Naive B cell (primary cell): ENCODE measurements at regions not wholly inside any gene's neighbourhood (a gene's known extent, or its start where the extent isn't known, plus 50 kb on each side); places are given as distances from the start of the nearest gene placed in this dataset.
"Not testable (repeated sequence)": the region's sequence is repeated elsewhere in the genome, so short reads cannot be mapped to it uniquely, and the experiment has no call there.

Experiments
- ATAC-seq, 2 donors: fragments of 150-1000 bp; cut with Tn5 transposase; 2 replicates each; pipeline ENCODE4 v1.10.0; 2021; ENCODE audit warnings: low read depth in 2 of 2, mild to moderate bottlenecking in 2 of 2, moderate library complexity in 2 of 2
- DNase-seq: peaks from one replicate; pipeline ENCODE4 v3.0.0; 2022
- H3K27ac Mint-ChIP-seq, 6 donors: one replicate each; pipeline ENCODE4 v1.8.0; 2020 to 2022; ENCODE audit warnings: mild to moderate bottlenecking in 6 of 6, mixed read lengths in 6 of 6, moderate library complexity in 5 of 6, inconsistent platforms in 2 of 6
- H3K27me3 Mint-ChIP-seq, 3 donors: one replicate each; pipeline ENCODE4 v1.8.0; 2021 to 2022; ENCODE audit warnings: mixed read lengths in 3 of 3, mild to moderate bottlenecking in 1 of 3
- H3K36me3 Mint-ChIP-seq, 2 donors: one replicate each; pipeline ENCODE4 v1.8.0; 2020 to 2022; ENCODE audit warnings: mixed read lengths in 2 of 2, inconsistent platforms in 1 of 2, mild to moderate bottlenecking in 1 of 2
- H3K4me1 Mint-ChIP-seq, 3 donors: one replicate each; pipeline ENCODE4 v1.8.0; 2020 to 2022; ENCODE audit warnings: mixed read lengths in 3 of 3, inconsistent platforms in 1 of 3, mild to moderate bottlenecking in 1 of 3, moderate library complexity in 1 of 3
- H3K4me3 Mint-ChIP-seq, 8 donors: one replicate each; pipeline ENCODE4 v1.8.0; 2020 to 2022; ENCODE audit warnings: mild to moderate bottlenecking in 8 of 8, mixed read lengths in 8 of 8, moderate library complexity in 8 of 8, inconsistent platforms in 2 of 8
- H3K9me3 Mint-ChIP-seq, 7 donors: one replicate each; pipeline ENCODE4 v1.8.0; 2020 to 2022; ENCODE audit warnings: mixed read lengths in 7 of 7, mild to moderate bottlenecking in 5 of 7, inconsistent platforms in 2 of 7, moderate library complexity in 1 of 7

DNA sequence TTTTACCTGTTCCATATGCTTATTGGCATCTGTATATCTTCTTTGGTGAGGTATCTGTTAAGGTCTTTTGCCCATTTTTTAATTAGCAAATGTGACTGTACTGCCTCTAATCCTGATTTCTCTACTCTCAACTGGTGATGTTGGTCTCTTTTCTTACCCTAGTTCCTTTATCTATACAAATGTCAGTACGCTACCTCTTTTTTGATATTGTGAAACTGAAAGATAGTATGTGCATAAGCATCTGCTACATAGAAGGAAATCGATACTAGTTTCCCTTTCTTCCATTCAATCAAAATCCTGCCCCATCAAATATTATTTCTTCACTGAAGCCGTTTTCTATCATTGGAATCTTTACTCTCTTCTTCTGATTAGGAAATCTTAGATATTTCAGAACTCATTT lies 194.9 kb upstream of the SPOPL start:
- peaks cover 0 to 12% (median 5%) of the 10 kb centered on the region in 7 donors for H3K9me3 Mint-ChIP-seq
- H3K4me3 Mint-ChIP-seq = no peak overlapping the region
- H3K27me3 Mint-ChIP-seq = no peaks in the 10 kb centered on the region
- no peak for DNase-seq
- H3K36me3 Mint-ChIP-seq = peaks cover 7 to 9% of the 10 kb centered on the region in 2 donors
- H3K27ac Mint-ChIP-seq = no peak overlapping the region
- no peaks in the 10 kb centered on the region for H3K4me1 Mint-ChIP-seq
- ATAC-seq = no peak

- no peak for DNase-seq
- Mint-ChIP-seq H3K27me3 (no peaks in the 10 kb centered on the region), H3K9me3 (peaks cover 0 to 12% (median 5%) of the 10 kb centered on the region in 7 donors), H3K4me3 (no peak overlapping the region), H3K4me1 (no peaks in the 10 kb centered on the region), H3K36me3 (peaks cover 7 to 9% of the 10 kb centered on the region in 2 donors), H3K27ac (no peak overlapping the region)
- no peak for ATAC-seq
Measured at GRCh38 chr2:138307099-138307498, 194.5 kb upstream of the SPOPL start.

GRCh38 chr2:138309760-138310159 lies 191.8 kb upstream of the SPOPL start:
- H3K36me3 Mint-ChIP-seq = peaks cover 9 to 14% of the 10 kb centered on the region in 2 donors
- ATAC-seq (no peak), DNase-seq (no peak)
- H3K27ac Mint-ChIP-seq = no peak overlapping the region
- H3K27me3 Mint-ChIP-seq = no peaks in the 10 kb centered on the region
- peaks cover 0 to 12% (median 5%) of the 10 kb centered on the region in 7 donors for H3K9me3 Mint-ChIP-seq
- H3K4me3 Mint-ChIP-seq = no peak overlapping the region
- H3K4me1 Mint-ChIP-seq = no peaks in the 10 kb centered on the region

- DNase-seq (no peak), ATAC-seq (no peak)
- Mint-ChIP-seq H3K27ac (no peak overlapping the region), H3K4me1 (no peaks in the 10 kb centered on the region), H3K27me3 (no peaks in the 10 kb centered on the region), H3K9me3 (peaks cover 3 to 18% (median 6%) of the 10 kb centered on the region in 7 donors), H3K36me3 (peaks cover 10 to 13% of the 10 kb centered on the region in 2 donors), H3K4me3 (peak overlapping the region in 1 of 8 donors; percentile 31)
Measured at GRCh38 chr2:138312061-138312460, 189.5 kb upstream of the SPOPL start.

DNA sequence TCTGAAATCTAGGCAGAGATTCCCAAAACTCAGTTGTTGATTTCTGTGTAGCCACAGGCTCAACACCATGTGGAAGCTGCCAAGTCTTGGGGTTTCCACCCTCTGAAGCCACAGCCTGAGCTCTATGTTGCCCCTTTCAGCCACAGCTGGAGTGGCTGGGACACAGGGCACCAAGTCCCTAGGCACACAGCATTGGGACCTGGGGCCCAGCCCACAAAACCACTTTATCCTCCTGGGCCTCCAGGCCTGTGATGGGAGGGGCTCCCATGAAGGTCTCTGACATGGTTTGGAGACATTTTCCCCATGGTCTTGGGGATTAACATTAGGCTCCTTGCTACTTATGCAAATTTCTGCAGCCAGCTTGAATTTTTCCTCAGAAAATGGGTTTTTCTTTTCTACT lies 186.0 kb upstream of the SPOPL start:
- not testable (repeated sequence) for H3K27me3 Mint-ChIP-seq, ATAC-seq, H3K27ac Mint-ChIP-seq, DNase-seq, H3K4me1 Mint-ChIP-seq, H3K4me3 Mint-ChIP-seq
- peaks cover 7 to 13% of the 10 kb centered on the region in 2 donors for H3K36me3 Mint-ChIP-seq
- H3K9me3 Mint-ChIP-seq = peaks cover 3 to 18% (median 6%) of the 10 kb centered on the region in 7 donors

DNA sequence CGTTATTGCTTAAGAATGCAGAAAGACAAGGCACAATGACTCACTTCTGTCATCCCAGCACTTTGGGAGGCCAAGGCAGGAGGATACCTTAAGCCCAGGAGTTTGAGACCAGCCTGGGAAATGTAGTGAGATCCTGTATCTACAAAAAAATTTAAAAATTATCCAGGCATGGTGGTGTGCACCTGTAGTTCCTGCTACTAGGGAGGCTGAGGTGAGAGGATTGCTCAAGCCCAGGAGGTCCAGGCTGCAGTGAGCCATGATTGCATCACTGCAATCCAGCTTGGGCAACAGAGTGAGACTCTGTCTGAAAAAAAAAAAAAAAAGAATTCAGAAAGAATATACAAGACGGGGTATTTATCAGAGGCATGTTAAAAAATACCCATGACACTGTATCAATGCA lies 182.0 kb upstream of the SPOPL start:
- Mint-ChIP-seq H3K36me3 (peaks cover 7% of the 10 kb centered on the region in 2 donors), H3K9me3 (peaks cover 3 to 17% (median 6%) of the 10 kb centered on the region in 7 donors), H3K27ac (no peak overlapping the region), H3K4me1 (peaks cover 0 to 4% (median under 1%) of the 10 kb centered on the region in 3 donors), H3K27me3 (no peaks in the 10 kb centered on the region), H3K4me3 (no peak overlapping the region)
- DNase-seq = no peak
- no peak for ATAC-seq

- ATAC-seq = no peak
- Mint-ChIP-seq H3K4me1 (peaks cover 0 to 4% (median 4%) of the 10 kb centered on the region in 3 donors), H3K9me3 (peaks cover 0 to 4% (median under 1%) of the 10 kb centered on the region in 7 donors), H3K36me3 (peaks cover 0 to under 1% of the 10 kb centered on the region in 2 donors), H3K4me3 (no peak overlapping the region), H3K27ac (no peak overlapping the region), H3K27me3 (no peaks in the 10 kb centered on the region)
- no peak for DNase-seq
Measured at GRCh38 chr2:138321458-138321857, 180.1 kb upstream of the SPOPL start.

DNA sequence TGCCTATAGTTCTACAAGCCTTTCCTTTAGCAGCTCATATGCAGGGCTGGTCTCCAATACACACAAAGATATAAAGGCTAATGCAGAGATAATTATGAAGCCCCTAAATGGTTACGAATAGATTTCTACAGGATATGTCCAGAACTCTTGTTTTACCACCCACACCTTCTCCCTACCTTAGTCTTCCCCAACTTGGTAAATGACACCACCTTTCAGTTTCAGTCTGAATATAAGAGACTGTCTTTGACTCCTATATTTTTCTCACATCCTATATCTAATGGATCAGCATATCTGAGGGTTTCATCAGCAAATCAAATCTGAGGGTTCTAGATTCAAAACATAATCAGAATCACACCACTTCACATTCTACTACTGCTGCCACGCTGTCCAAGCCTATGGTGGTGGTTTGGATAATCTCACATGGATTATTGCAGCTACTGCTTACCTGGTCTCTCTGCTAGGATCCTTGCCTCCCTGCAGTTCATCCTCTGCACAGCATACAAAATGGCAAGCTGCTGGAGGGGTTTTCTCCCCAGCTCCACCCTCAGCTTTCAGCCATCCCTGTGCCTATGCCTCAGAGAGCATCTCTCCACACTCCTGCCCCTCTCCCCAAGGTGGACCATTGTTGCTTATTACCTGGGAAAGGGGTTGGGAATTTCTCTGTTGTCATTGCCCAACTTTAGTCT lies 178.0 kb upstream of the SPOPL start:
- no peak overlapping the region for H3K4me3 Mint-ChIP-seq
- H3K27ac Mint-ChIP-seq = no peak overlapping the region
- H3K36me3 Mint-ChIP-seq = no peaks in the 10 kb centered on the region
- DNase-seq = no peak
- H3K4me1 Mint-ChIP-seq = peaks cover 0 to 4% (median 4%) of the 10 kb centered on the region in 3 donors
- peaks cover 0 to 4% (median 0%) of the 10 kb centered on the region in 7 donors for H3K9me3 Mint-ChIP-seq
- ATAC-seq = no peak
- H3K27me3 Mint-ChIP-seq = no peaks in the 10 kb centered on the region

DNA sequence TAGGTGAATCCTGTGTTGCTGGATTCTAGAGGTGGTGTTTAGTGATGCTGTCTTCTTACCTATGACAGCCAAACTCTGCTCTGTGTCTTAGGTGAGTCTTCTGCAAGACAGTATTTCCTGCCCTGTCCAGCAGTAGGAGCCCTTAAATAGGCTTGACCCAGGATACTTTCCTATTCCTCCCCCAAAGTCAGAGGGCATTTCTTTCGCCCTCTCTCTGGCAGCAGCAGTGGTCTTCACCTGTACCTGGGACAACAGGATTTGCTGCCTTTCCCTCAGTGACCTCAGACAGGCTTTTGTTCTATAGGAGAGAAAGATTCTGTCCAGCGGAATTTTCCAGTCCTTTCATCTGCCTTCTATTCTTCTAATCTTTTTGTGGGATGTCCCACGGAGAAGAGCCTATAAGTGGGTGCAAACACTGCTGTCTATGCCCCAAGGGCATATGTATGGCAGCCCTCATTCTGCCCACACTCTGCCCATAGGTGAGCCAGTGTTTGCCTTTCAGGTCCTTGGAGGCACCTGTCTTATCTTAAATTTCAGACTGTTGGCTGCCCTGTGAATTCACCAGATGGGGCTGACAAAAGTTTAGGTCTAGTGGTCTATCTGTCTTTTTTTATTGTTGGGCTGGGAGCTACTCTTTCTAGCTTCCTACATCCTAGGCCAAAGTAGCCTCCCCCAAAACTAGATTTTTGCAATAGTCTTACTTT lies 177.3 kb upstream of the SPOPL start:
- DNase-seq (no peak), ATAC-seq (no peak)
- H3K27me3 Mint-ChIP-seq = no peaks in the 10 kb centered on the region
- H3K27ac Mint-ChIP-seq = no peak overlapping the region
- H3K9me3 Mint-ChIP-seq = peaks cover 0 to 4% (median 0%) of the 10 kb centered on the region in 7 donors
- peaks cover 0 to 4% (median 0%) of the 10 kb centered on the region in 3 donors for H3K4me1 Mint-ChIP-seq
- no peaks in the 10 kb centered on the region for H3K36me3 Mint-ChIP-seq
- no peak overlapping the region for H3K4me3 Mint-ChIP-seq

DNA sequence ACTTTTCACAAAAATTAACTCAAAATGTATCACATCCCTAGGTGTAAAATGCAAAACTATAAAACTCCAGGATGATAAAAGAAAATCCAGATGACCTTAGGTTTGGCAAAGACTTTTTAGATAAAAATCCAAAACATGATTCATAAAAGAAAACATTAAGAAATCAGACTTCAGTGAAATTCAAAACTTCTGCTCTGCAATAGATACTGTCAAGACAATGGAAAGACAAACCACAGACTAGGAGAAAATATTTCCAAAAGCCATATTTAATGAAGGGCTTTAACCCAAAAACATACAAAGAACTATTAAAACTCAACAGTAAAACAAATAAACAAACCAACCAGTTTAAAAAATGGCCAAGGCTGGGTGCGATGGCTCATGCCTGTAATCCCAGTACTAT lies 173.6 kb upstream of the SPOPL start:
- Mint-ChIP-seq H3K4me1 (peaks cover 0 to 4% (median 0%) of the 10 kb centered on the region in 3 donors), H3K9me3 (peaks cover 0 to 4% (median 0%) of the 10 kb centered on the region in 7 donors), H3K4me3 (no peak overlapping the region), H3K27me3 (no peaks in the 10 kb centered on the region), H3K27ac (no peak overlapping the region), H3K36me3 (no peaks in the 10 kb centered on the region)
- ATAC-seq (no peak), DNase-seq (no peak)

DNA sequence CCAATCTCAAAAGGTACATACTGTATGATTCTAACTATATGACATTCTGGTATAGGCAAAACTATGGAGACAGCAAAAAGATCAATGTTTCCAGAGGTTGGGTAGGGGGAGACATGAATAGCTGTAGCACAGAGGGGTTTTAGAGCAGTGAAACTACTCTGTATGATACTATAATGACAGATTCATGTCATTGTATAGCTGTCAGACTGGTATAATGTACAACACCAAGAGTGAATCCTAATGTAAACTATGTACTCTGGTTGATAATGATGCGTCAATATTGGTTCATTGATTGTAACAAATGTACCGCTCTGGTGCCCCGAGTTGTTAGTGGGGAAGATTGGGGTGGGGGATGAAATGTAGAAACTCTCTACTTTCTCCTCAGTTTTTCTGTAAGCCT lies 172.4 kb upstream of the SPOPL start:
- no peak for ATAC-seq
- Mint-ChIP-seq H3K4me3 (no peak overlapping the region), H3K9me3 (peaks cover 0 to 4% (median 0%) of the 10 kb centered on the region in 7 donors), H3K36me3 (no peaks in the 10 kb centered on the region), H3K27me3 (no peaks in the 10 kb centered on the region), H3K4me1 (peaks cover 0 to 4% (median 0%) of the 10 kb centered on the region in 3 donors), H3K27ac (no peak overlapping the region)
- no peak for DNase-seq

GRCh38 chr2:138329591-138329990 lies 172.0 kb upstream of the SPOPL start:
- Mint-ChIP-seq H3K27me3 (no peaks in the 10 kb centered on the region), H3K4me1 (peaks cover 0 to 4% (median 0%) of the 10 kb centered on the region in 3 donors), H3K27ac (no peak overlapping the region), H3K9me3 (peaks cover 0 to 4% (median 0%) of the 10 kb centered on the region in 7 donors), H3K36me3 (no peaks in the 10 kb centered on the region), H3K4me3 (no peak overlapping the region)
- ATAC-seq (no peak), DNase-seq (no peak)

DNA sequence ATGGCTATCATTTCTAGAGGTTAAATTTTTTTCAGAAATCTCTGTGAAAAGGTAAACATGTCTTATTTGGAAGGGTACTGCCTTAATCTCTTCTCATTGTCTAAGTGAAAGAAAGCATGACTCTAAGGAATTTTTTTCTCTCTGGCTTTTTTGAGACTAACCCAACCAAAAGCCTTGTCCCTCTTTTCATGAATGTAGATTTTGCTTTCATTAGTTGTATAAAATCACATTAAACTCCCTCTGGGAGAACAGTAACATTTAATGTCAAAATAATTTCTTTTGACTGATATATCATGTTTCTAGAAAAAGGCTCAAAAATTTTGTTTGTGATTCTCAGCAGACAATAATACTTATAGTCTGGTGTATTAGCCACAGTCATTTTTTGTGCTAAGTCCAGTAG lies 168.4 kb upstream of the SPOPL start:
- Mint-ChIP-seq H3K27ac (no peak overlapping the region), H3K4me3 (no peak overlapping the region), H3K9me3 (no peaks in the 10 kb centered on the region), H3K36me3 (no peaks in the 10 kb centered on the region), H3K27me3 (no peaks in the 10 kb centered on the region), H3K4me1 (no peaks in the 10 kb centered on the region)
- no peak for DNase-seq
- ATAC-seq = no peak

DNA sequence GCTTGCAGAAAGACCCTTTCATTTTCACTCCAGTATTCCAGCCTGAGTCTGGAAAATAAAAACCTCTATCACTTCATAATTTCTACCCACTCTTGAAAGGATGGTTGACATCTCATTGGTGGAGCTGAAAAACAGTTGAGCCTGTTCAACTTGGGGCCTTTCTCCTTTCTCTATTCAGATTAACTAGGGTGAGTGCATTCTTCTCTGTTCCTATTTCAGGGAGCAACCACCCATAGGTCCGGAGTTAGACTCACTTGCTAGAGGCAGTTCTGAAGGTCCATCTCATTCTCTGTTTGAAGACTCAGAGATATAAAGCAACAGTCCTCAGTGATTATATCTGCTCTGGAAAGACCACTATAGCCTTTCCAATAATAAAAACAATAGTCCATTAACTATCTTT lies 167.9 kb upstream of the SPOPL start:
- DNase-seq = no peak
- Mint-ChIP-seq H3K27ac (no peak overlapping the region), H3K27me3 (no peaks in the 10 kb centered on the region), H3K36me3 (no peaks in the 10 kb centered on the region), H3K9me3 (no peaks in the 10 kb centered on the region), H3K4me3 (no peak overlapping the region), H3K4me1 (no peaks in the 10 kb centered on the region)
- ATAC-seq = no peak
